ENCODE measurements at regions not wholly inside any gene's neighbourhood (a gene's known extent, or its start where the extent isn't known, plus 50 kb on each side); places are given as distances from the start of the nearest gene placed in this dataset.

DNA sequence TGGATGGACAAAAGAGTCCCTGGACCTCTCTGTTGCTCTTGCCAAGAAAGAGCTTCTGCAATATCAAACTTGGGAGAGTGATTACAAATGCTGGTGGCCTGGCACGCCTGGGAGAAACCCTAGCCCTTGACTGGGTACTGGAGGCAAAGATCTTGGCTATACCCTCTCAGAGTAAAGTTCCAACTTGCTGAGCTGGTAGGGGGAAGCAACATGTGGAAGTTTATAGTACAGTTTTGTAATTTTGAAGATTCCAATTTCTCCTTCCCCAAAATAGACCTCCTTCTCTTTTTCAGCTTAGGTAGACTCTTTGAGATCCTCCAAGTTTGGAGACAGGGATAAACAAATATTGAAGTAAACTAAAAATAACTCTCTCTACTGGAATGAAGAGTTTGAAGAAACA lies 645.3 kb downstream of the NR4A2 start:
- no peak for DNase-seq
- Histone ChIP-seq H3K27ac (ENCODE audit: low read depth in 2 of 2, low read length in 1 of 2) (no peak overlapping the region), H3K4me3 (ENCODE audit: low read depth in 2 of 2, low read length in 1 of 2) (no peak overlapping the region), H3K4me1 (ENCODE audit: control insufficient read depth in 1 of 2, insufficient read depth in 2 of 2, low read depth in 1 of 2, low read length in 1 of 2) (no peaks in the 10 kb centered on the region), H3F3A (replicated peaks; ENCODE audit: insufficient read depth) (no peaks in the 10 kb centered on the region), H3K4me2 (no peak overlapping the region), H3K9ac (no peak overlapping the region), H3K79me2 (ENCODE audit: insufficient read depth) (no peaks in the 10 kb centered on the region), H3K9me3 (no peaks in the 10 kb centered on the region), H3K36me3 (replicated peaks in 1 of 2; ENCODE audit: control insufficient read depth in 1 of 2, insufficient read depth in 2 of 2, low read length in 1 of 2) (no peaks in the 10 kb centered on the region), H3K9me2 (no peaks in the 10 kb centered on the region), H3K27me3 (ENCODE audit: insufficient read depth) (peaks cover 4% of the 10 kb centered on the region; the same call in 1 of the 2 replicates), H2AFZ (ENCODE audit: low read depth) (no peak overlapping the region), H4K20me1 (ENCODE audit: insufficient read depth) (no peaks in the 10 kb centered on the region)
- ChIA-PET CTCF (no interaction called here), POLR2A (no interaction called here)
- WGBS (ENCODE audit: low lambda C conversion rate), result 13% methylated on average over 1 of the region's 1 CpG
- TF ChIP-seq, protein P1, sequence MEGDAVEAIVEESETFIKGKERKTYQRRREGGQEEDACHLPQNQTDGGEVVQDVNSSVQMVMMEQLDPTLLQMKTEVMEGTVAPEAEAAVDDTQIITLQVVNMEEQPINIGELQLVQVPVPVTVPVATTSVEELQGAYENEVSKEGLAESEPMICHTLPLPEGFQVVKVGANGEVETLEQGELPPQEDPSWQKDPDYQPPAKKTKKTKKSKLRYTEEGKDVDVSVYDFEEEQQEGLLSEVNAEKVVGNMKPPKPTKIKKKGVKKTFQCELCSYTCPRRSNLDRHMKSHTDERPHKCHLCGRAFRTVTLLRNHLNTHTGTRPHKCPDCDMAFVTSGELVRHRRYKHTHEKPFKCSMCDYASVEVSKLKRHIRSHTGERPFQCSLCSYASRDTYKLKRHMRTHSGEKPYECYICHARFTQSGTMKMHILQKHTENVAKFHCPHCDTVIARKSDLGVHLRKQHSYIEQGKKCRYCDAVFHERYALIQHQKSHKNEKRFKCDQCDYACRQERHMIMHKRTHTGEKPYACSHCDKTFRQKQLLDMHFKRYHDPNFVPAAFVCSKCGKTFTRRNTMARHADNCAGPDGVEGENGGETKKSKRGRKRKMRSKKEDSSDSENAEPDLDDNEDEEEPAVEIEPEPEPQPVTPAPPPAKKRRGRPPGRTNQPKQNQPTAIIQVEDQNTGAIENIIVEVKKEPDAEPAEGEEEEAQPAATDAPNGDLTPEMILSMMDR (IDR thresholded peaks at IDR 0.05), result no peak
- TF ChIP-seq RCOR1 (IDR thresholded peaks at IDR 0.05; ENCODE audit: low read length) (no peak), MEF2A (IDR thresholded peaks at IDR 0.05; ENCODE audit: borderline replicate concordance, low read depth) (no peak), EZH2phosphoT487 (IDR thresholded peaks at IDR 0.05; ENCODE audit: borderline replicate concordance, low read depth) (no peak), SIN3A (IDR thresholded peaks at IDR 0.05; ENCODE audit: borderline replicate concordance, low read depth, low read length) (no peak), TAF1 (IDR thresholded peaks at IDR 0.05; ENCODE audit: borderline replicate concordance, low read depth, low read length) (no peak), MXI1 (IDR thresholded peaks at IDR 0.05; ENCODE audit: low read depth, low read length) (no peak), FOXM1 (IDR thresholded peaks at IDR 0.05; ENCODE audit: low read depth) (no peak), YY1 (IDR thresholded peaks at IDR 0.05; ENCODE audit: low read depth) (no peak), TEAD4 (IDR thresholded peaks at IDR 0.05; ENCODE audit: borderline replicate concordance, insufficient read depth) (no peak), GATA2 (CRISPR knock-in tag; IDR thresholded peaks at IDR 0.05) (no peak)
- TF ChIP-seq, protein P2, sequence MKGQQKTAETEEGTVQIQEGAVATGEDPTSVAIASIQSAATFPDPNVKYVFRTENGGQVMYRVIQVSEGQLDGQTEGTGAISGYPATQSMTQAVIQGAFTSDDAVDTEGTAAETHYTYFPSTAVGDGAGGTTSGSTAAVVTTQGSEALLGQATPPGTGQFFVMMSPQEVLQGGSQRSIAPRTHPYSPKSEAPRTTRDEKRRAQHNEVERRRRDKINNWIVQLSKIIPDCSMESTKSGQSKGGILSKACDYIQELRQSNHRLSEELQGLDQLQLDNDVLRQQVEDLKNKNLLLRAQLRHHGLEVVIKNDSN (IDR thresholded peaks at IDR 0.05; ENCODE audit: borderline replicate concordance, low read depth), result no peak
- TF ChIP-seq, protein P3, sequence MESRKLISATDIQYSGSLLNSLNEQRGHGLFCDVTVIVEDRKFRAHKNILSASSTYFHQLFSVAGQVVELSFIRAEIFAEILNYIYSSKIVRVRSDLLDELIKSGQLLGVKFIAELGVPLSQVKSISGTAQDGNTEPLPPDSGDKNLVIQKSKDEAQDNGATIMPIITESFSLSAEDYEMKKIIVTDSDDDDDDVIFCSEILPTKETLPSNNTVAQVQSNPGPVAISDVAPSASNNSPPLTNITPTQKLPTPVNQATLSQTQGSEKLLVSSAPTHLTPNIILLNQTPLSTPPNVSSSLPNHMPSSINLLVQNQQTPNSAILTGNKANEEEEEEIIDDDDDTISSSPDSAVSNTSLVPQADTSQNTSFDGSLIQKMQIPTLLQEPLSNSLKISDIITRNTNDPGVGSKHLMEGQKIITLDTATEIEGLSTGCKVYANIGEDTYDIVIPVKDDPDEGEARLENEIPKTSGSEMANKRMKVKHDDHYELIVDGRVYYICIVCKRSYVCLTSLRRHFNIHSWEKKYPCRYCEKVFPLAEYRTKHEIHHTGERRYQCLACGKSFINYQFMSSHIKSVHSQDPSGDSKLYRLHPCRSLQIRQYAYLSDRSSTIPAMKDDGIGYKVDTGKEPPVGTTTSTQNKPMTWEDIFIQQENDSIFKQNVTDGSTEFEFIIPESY (IDR thresholded peaks at IDR 0.05; ENCODE audit: borderline replicate concordance, low read depth), result no peak

DNA sequence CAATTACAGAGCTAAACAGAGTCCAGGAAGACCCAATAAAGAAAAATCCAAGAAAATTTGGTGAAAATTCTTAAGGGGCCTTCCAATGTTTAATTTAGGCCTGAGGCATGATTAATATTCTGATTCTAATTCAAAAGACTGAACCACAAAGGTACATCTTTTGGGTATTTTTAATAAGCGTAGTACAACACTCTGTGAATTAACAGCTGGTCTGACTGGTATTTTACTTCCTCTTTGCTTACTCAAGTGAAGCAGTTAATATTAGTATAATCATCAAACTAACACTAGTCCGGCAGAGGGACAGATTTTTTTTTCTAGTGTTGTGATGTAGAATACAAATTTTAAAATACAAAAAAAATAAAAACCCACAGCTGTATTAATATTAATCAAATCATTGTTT lies 652.9 kb downstream of the NR4A2 start:
- no peak overlapping the region for H3K9ac ChIP-seq
- 7% methylated on average over 2 of the region's 2 CpGs for WGBS (ENCODE audit: low lambda C conversion rate)
- POLR2A ChIA-PET, result no interaction called here
- H3K36me3 ChIP-seq (replicated peaks in 1 of 2; ENCODE audit: control insufficient read depth in 1 of 2, insufficient read depth in 2 of 2, low read length in 1 of 2), result no peaks in the 10 kb centered on the region
- no peak overlapping the region for H3K4me2 ChIP-seq
- H3K4me3 ChIP-seq (ENCODE audit: low read depth in 2 of 2, low read length in 1 of 2), result no peak overlapping the region
- no peaks in the 10 kb centered on the region for H4K20me1 ChIP-seq (ENCODE audit: insufficient read depth)
- no peaks in the 10 kb centered on the region for H3K9me3 ChIP-seq
- CTCF ChIA-PET, result no interaction called here
- peaks cover 4% of the 10 kb centered on the region; the same call in 1 of the 2 replicates for H3K27me3 ChIP-seq (ENCODE audit: insufficient read depth)
- H2AFZ ChIP-seq (ENCODE audit: low read depth), result no peak overlapping the region
- no peak for DNase-seq
- no peaks in the 10 kb centered on the region for H3K4me1 ChIP-seq (ENCODE audit: control insufficient read depth in 1 of 2, insufficient read depth in 2 of 2, low read depth in 1 of 2, low read length in 1 of 2)
- no peak overlapping the region for H3K27ac ChIP-seq (ENCODE audit: low read depth in 2 of 2, low read length in 1 of 2)
- no peaks in the 10 kb centered on the region for H3K79me2 ChIP-seq (ENCODE audit: insufficient read depth)
- no peaks in the 10 kb centered on the region for H3F3A ChIP-seq (replicated peaks; ENCODE audit: insufficient read depth)
- H3K9me2 ChIP-seq, result peaks cover 4% of the 10 kb centered on the region; the same call in 1 of the 2 replicates
- no peak for TF ChIP-seq YY1 (IDR thresholded peaks at IDR 0.05; ENCODE audit: low read depth)
- TF ChIP-seq, protein P4, sequence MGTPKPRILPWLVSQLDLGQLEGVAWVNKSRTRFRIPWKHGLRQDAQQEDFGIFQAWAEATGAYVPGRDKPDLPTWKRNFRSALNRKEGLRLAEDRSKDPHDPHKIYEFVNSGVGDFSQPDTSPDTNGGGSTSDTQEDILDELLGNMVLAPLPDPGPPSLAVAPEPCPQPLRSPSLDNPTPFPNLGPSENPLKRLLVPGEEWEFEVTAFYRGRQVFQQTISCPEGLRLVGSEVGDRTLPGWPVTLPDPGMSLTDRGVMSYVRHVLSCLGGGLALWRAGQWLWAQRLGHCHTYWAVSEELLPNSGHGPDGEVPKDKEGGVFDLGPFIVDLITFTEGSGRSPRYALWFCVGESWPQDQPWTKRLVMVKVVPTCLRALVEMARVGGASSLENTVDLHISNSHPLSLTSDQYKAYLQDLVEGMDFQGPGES (IDR thresholded peaks at IDR 0.05; ENCODE audit: low read depth, low read length), result no peak
- no peak for TF ChIP-seq MEF2A (IDR thresholded peaks at IDR 0.05; ENCODE audit: borderline replicate concordance, low read depth)
- TF ChIP-seq, protein P5, sequence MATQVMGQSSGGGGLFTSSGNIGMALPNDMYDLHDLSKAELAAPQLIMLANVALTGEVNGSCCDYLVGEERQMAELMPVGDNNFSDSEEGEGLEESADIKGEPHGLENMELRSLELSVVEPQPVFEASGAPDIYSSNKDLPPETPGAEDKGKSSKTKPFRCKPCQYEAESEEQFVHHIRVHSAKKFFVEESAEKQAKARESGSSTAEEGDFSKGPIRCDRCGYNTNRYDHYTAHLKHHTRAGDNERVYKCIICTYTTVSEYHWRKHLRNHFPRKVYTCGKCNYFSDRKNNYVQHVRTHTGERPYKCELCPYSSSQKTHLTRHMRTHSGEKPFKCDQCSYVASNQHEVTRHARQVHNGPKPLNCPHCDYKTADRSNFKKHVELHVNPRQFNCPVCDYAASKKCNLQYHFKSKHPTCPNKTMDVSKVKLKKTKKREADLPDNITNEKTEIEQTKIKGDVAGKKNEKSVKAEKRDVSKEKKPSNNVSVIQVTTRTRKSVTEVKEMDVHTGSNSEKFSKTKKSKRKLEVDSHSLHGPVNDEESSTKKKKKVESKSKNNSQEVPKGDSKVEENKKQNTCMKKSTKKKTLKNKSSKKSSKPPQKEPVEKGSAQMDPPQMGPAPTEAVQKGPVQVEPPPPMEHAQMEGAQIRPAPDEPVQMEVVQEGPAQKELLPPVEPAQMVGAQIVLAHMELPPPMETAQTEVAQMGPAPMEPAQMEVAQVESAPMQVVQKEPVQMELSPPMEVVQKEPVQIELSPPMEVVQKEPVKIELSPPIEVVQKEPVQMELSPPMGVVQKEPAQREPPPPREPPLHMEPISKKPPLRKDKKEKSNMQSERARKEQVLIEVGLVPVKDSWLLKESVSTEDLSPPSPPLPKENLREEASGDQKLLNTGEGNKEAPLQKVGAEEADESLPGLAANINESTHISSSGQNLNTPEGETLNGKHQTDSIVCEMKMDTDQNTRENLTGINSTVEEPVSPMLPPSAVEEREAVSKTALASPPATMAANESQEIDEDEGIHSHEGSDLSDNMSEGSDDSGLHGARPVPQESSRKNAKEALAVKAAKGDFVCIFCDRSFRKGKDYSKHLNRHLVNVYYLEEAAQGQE (IDR thresholded peaks at IDR 0.05; ENCODE audit: low read depth, low read length), result no peak
- TF ChIP-seq, protein P2 (IDR thresholded peaks at IDR 0.05; ENCODE audit: borderline replicate concordance, low read depth), result no peak
- no peak for TF ChIP-seq RXRA (IDR thresholded peaks at IDR 0.05; ENCODE audit: borderline replicate concordance, low read depth)
- no peak for TF ChIP-seq FOSL2 (IDR thresholded peaks at IDR 0.05; ENCODE audit: borderline replicate concordance, low read depth)
